Left kidney (tissue), 1 donor: ENCODE measurements at regions not wholly inside any gene's neighbourhood (a gene's known extent, or its start where the extent isn't known, plus 50 kb on each side); places are given as distances from the start of the nearest gene placed in this dataset.
A peak's percentile ranks its signal among the peaks of the same experiment; 100 is the strongest.

Experiments used
- DNase-seq: peaks from one replicate; pipeline ENCODE4 v3.0.0-alpha.2; 2013

DNA sequence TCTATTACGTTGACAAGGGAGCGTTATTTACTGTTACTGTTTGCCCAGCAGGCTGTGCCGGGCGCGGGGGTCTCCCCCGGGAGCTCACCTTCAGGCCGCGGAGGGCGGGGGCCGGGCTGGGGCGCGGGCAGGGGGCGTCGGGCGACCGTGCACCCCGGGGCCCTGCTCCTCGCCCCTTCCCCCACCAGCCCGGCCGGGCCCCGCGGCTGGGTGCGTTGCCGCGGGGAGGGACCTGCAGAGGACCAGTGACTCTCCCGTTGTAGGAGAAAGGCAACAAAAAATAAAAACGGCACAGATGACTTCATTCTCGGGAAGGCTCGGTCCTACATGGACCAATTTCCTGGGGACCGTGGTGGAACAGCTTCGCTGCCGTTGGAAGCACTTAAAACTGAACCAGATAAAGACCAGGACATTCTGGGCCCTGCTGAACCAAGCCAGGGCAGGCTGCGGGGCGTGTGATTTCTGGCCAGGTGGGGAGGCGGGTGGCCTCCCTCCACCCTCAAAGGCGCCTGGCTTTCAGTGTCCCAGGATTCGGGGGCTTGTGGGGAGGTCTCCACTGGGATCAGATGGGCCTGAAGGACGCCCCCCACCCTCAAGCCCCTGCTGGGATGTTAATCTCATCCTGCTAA lies 57.4 kb downstream of the IGLL1 start:
- no peak for DNase-seq

DNA sequence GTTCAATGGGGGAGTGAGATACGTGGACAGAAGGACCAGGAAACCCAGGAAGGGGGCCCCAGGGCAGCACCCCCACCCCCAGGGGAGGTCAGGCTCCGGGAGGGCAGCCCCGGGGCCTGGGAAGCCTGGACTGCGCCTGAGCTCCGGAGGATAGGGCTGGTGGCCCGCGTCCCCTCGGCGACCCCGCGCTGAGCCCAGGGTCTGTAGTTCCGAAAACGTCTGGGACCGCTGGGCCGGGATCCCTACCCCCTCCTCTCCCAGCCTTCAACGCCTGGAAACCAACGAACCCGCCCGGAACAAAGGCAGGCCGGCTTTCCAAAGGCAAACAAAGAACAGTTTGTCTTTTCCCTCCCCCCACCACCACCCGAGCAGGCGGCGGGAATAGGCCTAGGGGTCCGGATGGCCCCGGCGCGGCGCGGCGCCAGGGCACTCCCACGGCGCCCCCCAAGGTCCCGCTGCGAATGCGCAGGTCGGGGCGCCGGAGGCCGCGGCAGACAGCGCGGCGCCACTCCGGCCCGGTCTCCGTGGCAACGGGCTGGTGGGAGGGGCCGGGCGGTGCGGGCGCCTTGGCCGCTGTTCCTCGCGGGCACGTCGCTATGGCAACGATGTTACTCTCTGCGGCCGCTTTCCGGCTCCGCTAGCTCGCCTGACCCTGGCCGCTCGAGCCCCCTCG lies 58.5 kb downstream of the IGLL1 start:
- peak; percentile 94 for DNase-seq

DNA sequence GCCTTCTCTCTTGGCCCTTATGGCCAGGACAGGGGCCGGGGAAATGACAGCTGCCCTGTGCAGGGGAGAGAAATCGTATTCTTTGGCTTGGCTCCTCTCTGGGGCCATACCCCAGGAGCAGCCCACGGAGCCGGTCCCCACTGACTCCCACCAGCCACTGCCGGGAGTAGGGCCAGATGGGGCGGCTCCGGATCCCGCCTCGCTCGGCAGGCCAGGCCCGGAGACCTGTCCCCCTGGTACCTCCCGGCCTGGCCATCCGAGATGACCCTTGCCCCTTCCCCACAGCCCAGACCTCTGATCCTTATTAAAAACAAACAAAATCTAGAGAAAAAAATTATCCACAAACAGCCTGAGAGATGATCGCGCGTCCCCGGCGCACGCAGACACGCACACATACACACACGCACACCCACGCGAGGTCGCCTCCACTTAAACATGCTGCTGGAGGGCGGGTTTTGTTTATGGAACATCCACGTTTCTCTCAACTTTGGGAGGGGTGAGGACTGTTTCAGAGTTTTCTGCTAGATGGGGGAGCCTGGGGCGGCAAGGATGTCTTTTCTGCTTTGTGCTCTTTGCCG lies 59.1 kb downstream of the IGLL1 start:
- DNase-seq = peak; percentile 76

DNA sequence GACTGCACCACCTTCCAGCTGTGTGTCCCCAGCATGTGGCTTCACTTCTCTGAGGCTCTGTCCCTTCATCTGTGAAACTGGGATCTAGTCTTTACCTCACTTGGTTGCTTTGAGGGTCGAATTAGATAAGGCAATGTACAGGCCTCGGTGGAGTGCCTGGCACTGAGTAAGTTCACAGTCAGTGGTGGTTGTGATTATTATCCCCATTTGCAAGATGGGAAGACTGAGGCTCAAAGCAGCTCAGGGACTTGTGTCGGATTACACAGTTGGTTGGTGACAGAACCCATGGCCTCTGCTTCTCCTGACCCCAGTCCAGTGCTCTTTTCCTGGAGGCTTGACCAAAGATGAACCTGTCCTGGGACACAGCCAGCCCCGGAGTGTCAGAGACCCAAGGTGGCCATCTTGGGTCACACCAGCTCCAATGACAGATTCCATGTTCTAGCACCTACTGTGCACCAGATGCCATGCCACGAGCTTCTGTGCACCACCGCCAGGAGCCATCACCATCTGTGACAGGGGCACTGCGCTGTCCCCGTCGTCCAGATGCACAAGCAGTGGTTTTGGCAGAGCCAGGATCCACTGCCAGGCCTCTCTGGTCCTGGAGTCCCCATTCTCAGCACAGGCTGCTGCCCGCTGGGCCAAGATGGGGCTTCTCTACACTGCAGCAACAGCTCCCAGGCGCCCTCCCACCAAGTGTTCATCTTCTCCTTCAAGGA lies 60.5 kb downstream of the IGLL1 start:
- no peak for DNase-seq

DNA sequence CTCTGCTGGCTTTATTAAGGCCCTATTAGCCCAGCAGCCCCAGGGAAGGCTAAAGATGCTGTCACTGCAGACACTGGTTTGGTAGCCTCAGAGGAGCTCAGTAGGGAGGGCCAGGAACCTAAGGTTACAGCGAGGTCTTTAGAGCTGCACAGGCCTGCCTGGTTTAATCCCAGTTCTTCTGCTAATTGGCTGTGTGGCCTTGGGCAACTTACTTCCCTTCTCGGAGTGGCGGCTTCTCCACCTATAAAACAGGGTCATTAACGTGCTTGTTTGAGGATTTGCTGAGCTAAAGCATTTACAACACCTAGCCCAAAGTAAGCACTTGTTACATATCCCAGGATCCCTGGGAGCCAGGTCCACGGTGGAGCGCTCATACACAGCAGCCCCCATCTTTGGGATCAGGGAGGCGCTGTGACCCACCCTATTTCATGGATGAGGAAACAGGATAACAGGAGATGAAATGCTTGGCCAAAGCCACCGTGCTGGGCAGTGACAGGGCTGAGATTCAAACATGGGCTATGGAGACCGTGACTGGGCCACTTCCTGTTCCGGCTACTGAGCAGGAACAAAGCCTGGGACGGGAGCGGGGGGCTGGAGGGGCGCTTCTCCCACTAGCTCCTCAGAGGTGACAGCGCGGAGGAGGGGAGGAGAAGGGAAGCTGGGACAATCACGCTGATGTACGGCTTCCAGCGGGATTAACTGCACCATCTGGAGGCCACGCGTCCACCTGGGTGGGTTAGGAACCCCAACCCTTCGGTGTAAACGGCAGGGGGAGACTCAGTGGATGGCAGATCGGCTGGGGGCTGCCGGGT lies 61.5 kb downstream of the IGLL1 start:
- no peak for DNase-seq

DNA sequence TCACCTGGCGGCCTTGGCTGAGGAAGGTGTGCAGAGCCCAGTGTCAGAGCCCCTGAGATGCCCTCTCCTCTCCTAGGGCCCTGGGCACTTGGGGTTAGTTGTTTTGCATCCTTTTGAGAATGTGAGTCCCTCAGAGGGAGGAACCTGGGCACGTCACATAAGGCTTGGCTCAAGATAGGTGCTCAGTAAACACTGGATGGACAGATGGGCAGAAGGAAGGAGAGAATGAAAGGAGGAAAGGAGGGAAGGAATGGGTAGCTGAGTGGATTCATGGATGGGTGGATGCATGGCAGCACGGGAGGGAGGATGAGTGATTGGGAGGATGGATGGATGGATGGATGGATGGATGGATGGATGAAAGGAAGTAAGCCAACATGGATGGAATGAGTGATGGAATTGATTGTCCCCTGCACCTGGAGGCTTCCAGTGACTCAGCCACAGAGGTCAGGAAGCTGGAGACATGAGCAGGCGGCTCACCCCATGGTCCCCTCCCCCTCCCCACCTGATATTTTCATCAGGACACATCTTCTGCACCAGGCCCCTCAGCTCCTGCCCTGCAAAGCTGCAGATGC lies 62.2 kb downstream of the IGLL1 start:
- DNase-seq = no peak

DNA sequence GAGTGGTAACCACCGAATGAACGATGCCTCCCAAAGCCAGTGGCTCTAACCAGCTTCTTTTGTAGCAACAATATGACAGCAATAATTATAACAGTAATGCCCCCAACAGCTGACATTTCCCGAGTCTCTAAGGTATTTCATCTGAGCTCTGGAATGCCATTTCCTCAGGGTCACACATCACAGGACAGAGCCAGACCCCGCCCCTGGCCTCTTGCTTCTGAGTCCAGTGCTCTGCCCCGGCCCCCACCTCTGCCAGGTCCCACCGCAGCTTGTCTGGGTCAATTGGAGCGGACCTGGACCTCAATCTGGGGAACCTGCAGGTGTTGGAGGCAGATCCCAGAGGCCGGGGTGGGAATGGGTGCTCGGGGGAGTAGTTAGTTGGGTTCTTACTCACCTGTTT lies 63.8 kb downstream of the IGLL1 start:
- no peak for DNase-seq

DNA sequence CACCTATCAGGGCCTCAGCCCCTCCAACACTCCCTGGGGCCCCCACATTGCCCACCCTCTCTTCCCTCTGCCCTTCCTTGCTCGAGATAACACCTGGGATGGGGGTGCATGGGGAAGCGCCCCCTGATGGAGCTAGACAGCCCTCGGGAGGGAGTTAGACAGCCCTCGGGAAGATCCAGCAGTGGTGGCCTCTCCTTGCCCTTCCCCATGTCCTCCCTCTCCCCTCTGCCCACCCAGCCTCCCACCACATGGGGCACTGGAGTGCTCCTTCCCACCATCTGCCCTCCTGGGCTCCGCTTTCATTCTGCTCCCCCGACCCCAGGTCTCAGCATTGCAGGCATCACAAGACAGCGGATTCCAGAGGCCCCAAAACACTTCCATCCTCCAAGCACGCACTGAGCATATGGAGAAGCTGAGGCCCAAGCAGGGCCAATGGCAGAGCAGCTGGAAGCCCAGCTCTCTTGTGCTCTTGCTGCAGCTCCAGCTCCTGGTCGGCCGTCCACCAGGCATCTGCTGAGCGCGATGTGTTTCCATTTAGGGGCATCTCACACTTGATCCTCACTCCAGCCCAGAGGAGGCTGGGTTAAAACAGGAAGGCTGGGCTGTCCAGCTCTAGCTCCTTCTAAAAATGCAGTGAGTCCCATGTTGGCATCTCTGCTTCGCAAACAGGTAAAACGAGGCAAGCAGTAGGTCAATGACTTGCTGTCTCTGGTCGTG lies 65.6 kb downstream of the IGLL1 start:
- no peak for DNase-seq

DNA sequence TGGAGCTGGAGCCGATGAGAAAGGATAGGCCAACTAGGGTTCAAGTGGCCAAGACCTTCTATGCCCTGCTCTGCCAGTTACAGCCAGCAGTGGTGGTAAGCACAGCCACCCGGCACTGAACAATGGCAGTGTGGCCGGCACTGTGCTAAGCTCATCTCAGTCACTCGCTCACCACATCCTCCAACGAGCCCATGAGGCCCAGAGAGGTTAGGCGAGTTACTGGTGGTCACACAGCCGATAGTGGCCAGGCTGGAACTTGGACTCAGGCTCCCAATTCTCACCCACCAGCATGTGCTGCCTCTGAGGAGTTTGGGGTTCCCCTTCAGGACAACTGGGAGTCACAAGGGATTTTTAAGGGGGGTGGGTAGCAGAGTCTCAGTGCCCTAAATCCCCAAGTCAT lies 66.4 kb downstream of the IGLL1 start:
- DNase-seq = no peak

DNA sequence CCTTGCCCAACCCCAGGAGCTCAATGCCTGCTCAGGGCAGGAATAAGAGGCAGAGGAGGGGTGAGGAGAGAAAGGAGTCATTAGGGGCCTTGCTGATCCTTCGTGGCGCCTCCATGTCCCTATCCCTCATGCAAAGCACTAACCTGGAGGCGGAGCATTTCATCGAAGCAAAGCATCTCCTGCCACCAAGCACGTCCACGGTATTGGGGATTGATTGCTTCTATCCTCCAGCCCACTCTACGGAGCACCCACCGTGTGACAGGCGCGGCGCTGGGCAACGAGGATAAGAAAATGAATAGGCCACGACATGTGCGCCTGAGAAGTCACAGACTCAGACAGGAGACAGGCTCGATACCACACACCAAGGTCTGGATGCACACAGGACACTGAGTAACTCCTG lies 67.0 kb downstream of the IGLL1 start:
- DNase-seq = no peak

DNA sequence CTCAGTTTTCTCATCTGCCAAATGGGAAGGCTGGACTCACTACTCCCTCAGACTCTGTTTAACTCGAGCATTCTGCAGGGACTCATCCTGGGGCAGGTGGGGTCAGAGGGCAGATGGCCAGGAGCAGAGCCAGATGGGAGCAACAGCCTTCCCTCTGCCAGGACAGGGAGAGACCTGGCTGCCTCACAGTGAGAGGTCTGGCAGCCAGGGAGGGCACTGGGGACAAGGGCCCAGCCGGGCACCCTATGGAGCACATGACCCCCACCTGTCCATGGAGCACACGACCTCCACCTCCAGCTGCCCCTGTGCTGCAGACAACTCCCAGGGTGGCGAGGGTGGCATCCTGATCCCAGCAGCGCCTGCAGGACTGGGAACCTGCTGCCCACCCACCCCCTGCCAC lies 67.4 kb downstream of the IGLL1 start:
- DNase-seq = no peak

DNA sequence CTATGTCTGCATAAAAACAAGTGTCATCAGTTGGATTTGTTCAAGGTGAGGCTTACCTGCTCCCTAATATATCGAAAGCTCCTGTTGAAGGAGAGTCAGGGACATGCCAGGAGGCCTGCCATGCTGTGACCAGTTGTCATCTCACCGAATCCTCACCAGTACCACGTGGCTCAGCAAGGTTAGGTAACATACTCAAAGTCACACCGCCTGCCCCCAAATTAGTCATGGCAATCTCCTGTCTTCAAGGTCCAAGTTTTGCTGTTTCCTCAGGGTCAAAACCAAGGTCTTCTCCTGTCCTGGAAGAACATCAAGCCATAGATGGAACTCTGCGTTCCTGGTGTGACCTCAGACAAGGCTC lies 67.8 kb downstream of the IGLL1 start:
- DNase-seq = no peak

DNA sequence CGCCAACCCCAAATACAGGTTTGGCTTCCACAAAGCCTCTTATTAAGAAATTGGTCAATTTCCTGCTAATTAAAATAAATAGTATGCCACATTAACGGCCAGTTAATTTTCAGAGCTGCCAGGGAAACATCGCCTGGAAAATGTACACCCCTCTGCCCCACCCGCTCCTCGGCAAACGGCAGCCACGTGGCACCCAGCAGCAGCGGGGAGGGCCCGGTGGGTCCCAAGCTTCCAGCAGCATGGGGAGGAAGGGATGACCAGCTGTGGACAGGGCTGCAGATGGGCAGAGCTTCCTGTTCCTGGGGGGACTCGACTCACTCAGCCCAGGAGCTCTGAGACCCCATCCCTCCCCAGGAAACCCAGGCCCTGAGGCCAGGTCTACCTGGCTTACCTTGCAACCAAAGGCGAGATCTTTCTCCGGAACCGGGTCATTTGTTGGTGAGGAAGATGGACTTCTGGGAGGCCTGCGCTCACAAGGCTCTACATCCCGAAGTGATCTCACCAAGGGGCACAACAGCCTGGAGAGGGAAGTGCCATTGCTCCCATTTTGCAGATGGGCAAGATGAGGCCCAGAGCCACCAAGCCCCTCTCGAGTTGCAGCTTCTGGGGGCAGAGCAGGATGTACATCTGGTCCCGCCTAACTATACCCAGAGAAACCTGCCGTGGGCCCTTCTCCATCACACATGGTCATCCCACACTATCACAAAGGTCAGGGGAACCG lies 68.3 kb downstream of the IGLL1 start:
- DNase-seq = no peak

DNA sequence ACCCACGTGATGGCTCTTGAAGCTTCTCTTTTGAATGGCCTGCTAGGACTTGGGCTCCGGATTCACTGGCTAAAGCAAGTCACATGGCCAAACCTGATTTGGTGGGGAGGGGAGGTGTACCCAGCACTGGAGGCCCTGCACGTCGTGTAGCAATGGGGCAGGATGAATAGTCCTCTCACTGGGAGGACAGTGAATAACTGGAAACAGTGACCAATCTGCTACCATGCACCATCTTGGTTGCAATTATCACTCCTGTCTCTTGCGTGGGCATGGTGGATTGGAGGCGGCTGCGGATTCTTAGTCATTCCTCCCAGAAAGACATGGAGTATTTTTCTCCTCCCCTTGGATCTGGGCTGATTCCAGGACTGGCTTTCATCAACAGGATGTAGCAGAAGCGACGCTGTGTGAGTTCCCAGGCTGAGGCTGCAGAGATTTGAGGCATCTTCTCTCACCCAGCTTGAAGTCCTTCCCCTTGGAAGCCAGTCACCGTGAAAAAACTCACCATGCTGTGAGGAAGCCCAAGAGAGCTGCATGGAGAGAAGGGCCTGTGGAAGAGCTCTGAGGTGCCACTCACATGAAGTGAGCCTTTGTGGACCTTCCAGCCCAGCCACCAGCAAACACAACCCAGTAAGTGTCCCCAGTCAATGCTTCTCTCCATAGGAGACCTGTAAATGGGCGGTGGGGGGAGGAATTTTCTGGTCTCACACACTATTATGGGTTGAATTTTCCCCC lies 70.4 kb downstream of the IGLL1 start:
- DNase-seq = no peak

DNA sequence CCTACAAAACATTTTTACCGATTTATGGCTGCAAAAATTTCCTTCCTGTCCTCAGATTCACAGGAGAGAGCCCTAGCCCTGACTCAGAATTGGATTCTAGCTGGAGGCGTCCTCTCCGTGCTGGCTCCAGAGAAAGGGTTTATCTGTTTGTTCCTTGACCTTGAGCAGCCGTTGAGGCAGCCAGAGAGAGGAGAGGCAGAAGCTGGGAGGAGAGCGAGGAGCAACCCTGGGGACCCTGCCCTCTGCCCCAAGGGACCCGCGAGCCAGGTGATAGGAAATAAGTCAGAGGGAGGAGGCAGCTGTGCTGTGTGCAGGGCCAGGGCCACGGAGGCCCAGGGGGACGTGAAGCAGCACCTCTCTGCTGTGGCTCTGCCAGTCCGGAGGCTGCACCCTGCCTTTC lies 75.6 kb downstream of the IGLL1 start:
- no peak for DNase-seq

DNA sequence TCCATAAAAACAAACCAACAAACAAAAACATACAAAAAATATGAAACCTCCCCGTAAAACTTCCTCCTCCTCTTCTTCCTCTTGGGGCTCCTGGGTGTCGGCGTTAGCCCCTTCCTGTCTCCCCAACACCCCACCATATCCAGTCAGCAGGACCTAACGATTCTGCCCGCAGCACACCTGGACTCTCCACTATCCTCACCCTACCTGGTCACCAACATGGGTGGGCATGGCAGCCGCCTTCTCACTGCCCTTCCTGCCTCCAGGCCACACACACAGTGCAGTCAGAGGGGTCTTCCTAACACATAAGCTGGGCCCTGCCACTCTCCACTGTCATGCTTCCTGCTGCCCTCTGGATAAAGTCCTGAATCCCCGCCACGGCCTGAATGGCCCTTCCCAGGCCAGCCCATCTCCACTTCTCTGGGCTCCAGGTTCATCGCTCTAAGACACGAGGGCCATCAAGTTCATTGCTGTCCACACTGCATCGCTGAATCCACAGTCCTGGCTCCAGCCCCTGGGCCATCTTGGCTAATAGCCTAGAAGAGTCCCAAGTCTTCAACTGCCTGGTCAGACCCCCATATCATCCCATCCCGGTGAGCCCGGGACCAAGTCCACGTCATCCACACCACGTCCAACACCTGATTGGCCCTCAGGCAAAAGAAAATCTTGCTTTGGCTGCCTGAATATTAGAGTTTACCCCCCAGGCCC lies 76.2 kb downstream of the IGLL1 start:
- DNase-seq = no peak

DNA sequence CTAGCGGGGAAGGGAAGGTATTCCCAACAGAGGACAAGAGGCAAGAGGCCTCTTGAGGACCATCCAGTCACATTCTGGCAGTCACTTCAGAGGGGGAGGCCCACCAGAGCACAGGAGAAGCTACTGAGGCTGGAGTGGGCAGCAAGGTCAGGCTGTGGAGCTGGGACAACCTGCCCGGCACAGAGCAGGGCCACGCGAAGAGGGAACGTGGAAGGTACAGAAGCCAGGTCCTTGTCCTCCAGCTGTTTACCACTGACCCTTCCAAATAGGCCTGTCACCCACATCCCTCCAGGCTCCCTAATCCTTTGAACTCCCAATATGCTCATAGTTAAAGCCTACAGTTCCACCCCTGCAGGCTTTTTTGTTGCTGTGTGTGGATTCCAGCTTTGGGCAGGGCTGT lies 76.9 kb downstream of the IGLL1 start:
- no peak for DNase-seq

DNA sequence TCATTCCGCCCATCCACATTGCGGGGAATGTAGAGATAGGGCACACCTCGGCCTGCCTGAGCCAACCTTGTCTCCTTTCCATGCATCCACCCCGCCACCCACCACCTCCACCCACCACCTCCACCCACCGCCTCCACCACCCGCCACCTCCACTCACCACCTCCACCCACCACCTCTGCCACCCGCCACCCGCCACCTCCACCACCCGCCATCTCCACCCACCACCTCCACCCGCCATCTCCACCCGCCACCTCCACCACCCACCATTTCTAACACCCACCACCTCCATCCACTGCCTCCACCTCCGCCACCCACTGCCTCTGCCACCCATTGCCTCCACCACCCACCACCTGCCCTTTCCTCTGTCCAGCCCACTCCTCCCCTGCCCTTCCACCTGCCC lies 78.4 kb downstream of the IGLL1 start:
- DNase-seq = no peak

DNA sequence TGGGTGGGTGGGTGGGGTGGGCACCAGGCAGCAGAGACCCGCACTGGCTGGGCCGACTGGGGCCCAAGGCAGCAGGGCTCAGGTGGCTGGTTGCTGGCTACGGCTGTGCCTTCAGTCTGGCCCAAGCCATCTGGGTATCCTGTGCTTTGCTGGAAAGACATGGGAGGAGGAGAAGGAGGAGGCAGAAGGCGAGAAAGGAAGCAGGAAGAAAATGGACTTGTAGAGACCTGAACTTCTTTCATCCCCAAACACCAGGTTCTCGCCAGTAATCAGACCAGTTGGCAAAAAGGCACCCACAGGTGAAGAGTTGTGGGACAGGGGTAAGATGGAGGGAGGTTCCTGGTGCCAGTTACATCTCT lies 78.8 kb downstream of the IGLL1 start:
- DNase-seq = no peak
